ENCODE measurements at regions not wholly inside any gene's neighbourhood (a gene's known extent, or its start where the extent isn't known, plus 50 kb on each side); places are given as distances from the start of the nearest gene placed in this dataset.

DNA sequence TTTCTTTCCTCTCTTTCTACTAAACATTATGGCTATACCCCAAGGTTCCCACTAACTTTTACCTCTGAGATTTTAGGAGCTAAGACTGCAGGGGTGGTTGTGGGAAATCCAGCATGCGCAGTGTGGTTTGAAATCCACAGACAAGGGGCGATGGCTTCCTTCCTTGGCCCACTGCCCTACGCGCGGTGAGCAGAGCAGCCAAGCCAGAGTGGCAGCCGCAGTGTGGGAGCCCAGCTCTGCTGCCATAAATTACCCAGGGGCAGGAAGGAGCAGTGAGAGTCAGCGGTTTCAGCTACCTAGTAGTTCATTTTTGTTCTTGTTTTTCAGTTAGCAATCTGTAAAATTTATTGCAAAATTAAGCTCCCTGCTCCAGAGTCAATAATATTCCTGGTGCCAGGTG lies 101.4 kb downstream of the BMP2 start:
- no peak for ATAC-seq (ENCODE audit: insufficient read depth, low read depth)
- H3K4me1 ChIP-seq (ENCODE audit: insufficient read depth, low read length) = no peaks in the 10 kb centered on the region
- no peaks in the 10 kb centered on the region for H3K36me3 ChIP-seq (ENCODE audit: insufficient read depth, low read length)
- H2AFZ ChIP-seq (ENCODE audit: low read depth, low read length) = no peak overlapping the region
- no peak overlapping the region for H3K4me3 ChIP-seq (ENCODE audit: low read depth in 1 of 2, low read length in 2 of 2)
- no peak overlapping the region for H3K4me2 ChIP-seq (ENCODE audit: insufficient read depth, low read length)
- H3K79me2 ChIP-seq (ENCODE audit: insufficient read depth, low read length) = no peaks in the 10 kb centered on the region
- H3K9me3 ChIP-seq (ENCODE audit: insufficient read depth, low read length, severe bottlenecking) = no peaks in the 10 kb centered on the region
- no peak overlapping the region for H3K9ac ChIP-seq (ENCODE audit: low read depth, low read length)
- peaks cover 4% of the 10 kb centered on the region for H3K27me3 ChIP-seq (ENCODE audit: insufficient read depth, low read length, poor library complexity)
- DNase-seq = no peak
- TF ChIP-seq EZH2 (IDR thresholded peaks at IDR 0.05; ENCODE audit: borderline replicate concordance, low read depth, low read length, severe bottlenecking) = no peak
- TF ChIP-seq, protein P1, sequence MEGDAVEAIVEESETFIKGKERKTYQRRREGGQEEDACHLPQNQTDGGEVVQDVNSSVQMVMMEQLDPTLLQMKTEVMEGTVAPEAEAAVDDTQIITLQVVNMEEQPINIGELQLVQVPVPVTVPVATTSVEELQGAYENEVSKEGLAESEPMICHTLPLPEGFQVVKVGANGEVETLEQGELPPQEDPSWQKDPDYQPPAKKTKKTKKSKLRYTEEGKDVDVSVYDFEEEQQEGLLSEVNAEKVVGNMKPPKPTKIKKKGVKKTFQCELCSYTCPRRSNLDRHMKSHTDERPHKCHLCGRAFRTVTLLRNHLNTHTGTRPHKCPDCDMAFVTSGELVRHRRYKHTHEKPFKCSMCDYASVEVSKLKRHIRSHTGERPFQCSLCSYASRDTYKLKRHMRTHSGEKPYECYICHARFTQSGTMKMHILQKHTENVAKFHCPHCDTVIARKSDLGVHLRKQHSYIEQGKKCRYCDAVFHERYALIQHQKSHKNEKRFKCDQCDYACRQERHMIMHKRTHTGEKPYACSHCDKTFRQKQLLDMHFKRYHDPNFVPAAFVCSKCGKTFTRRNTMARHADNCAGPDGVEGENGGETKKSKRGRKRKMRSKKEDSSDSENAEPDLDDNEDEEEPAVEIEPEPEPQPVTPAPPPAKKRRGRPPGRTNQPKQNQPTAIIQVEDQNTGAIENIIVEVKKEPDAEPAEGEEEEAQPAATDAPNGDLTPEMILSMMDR (IDR thresholded peaks at IDR 0.05; ENCODE audit: borderline replicate concordance, extremely low read depth, low read length, poor library complexity, severe bottlenecking) = no peak
- no peaks in the 10 kb centered on the region for H4K20me1 ChIP-seq (ENCODE audit: insufficient read depth, low read length)
- no peak overlapping the region for H3K27ac ChIP-seq (ENCODE audit: low read length)

DNA sequence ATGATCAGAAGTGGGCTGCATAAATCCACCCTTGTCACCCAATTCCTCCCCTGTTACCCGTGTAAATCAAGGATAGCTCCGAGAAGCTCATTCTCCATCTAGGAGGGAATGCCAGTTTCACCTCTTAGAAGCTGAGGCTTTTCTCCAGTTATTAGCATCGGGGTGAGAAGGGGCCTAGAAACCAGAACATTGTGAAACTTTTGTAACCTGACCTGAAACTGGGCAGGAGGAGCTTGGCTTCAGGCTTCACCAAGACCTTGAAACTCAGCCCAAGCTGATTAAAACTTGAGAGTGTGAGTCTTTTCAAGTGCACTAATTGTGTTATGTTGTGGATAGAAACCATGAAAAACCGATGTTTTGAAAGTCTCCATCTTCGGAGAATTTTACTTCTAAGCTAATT lies 103.1 kb downstream of the BMP2 start:
- no peak overlapping the region for H3K4me2 ChIP-seq (ENCODE audit: insufficient read depth, low read length)
- no peak overlapping the region for H3K27ac ChIP-seq (ENCODE audit: low read length)
- H2AFZ ChIP-seq (ENCODE audit: low read depth, low read length) = no peak overlapping the region
- H4K20me1 ChIP-seq (ENCODE audit: insufficient read depth, low read length) = no peaks in the 10 kb centered on the region
- H3K4me1 ChIP-seq (ENCODE audit: insufficient read depth, low read length) = no peaks in the 10 kb centered on the region
- H3K9ac ChIP-seq (ENCODE audit: low read depth, low read length) = no peak overlapping the region
- DNase-seq = no peak
- H3K4me3 ChIP-seq (ENCODE audit: low read depth in 1 of 2, low read length in 2 of 2) = no peak overlapping the region
- no peaks in the 10 kb centered on the region for H3K9me3 ChIP-seq (ENCODE audit: insufficient read depth, low read length, severe bottlenecking)
- TF ChIP-seq, protein P1 (IDR thresholded peaks at IDR 0.05; ENCODE audit: borderline replicate concordance, extremely low read depth, low read length, poor library complexity, severe bottlenecking) = no peak
- no peak for TF ChIP-seq EZH2 (IDR thresholded peaks at IDR 0.05; ENCODE audit: borderline replicate concordance, low read depth, low read length, severe bottlenecking)
- no peak for ATAC-seq (ENCODE audit: insufficient read depth, low read depth)
- no peaks in the 10 kb centered on the region for H3K36me3 ChIP-seq (ENCODE audit: insufficient read depth, low read length)
- H3K27me3 ChIP-seq (ENCODE audit: insufficient read depth, low read length, poor library complexity) = peaks cover 4% of the 10 kb centered on the region
- H3K79me2 ChIP-seq (ENCODE audit: insufficient read depth, low read length) = no peaks in the 10 kb centered on the region

DNA sequence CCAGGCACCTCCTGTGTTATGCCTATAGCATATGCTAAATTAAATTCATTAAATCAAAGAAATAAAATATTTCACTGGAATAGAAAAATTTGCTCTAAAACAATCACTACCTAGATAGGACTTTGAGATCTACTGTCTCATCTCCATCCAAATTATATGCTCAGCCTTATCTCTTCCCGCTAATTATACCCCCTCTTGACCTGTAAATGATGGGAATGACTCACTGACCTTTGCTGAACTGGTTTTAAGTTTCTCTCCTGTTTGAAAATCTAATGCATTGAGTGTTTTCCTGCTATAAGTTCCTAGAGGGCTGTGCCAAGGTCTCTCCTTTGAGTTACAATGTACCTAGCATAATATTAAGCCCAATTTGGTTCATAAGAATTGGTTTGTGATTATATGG lies 110.1 kb downstream of the BMP2 start:
- H3K27me3 ChIP-seq (ENCODE audit: insufficient read depth, low read length, poor library complexity) = no peaks in the 10 kb centered on the region
- no peak overlapping the region for H3K4me3 ChIP-seq (ENCODE audit: low read depth in 1 of 2, low read length in 2 of 2)
- no peak overlapping the region for H3K4me2 ChIP-seq (ENCODE audit: insufficient read depth, low read length)
- H3K27ac ChIP-seq (ENCODE audit: low read length) = no peak overlapping the region
- no peaks in the 10 kb centered on the region for H3K36me3 ChIP-seq (ENCODE audit: insufficient read depth, low read length)
- TF ChIP-seq EZH2 (IDR thresholded peaks at IDR 0.05; ENCODE audit: borderline replicate concordance, low read depth, low read length, severe bottlenecking) = no peak
- TF ChIP-seq, protein P1 (IDR thresholded peaks at IDR 0.05; ENCODE audit: borderline replicate concordance, extremely low read depth, low read length, poor library complexity, severe bottlenecking) = no peak
- no peaks in the 10 kb centered on the region for H3K79me2 ChIP-seq (ENCODE audit: insufficient read depth, low read length)
- H2AFZ ChIP-seq (ENCODE audit: low read depth, low read length) = no peak overlapping the region
- no peaks in the 10 kb centered on the region for H3K9me3 ChIP-seq (ENCODE audit: insufficient read depth, low read length, severe bottlenecking)
- no peaks in the 10 kb centered on the region for H3K4me1 ChIP-seq (ENCODE audit: insufficient read depth, low read length)
- no peak for ATAC-seq (ENCODE audit: insufficient read depth, low read depth)
- no peaks in the 10 kb centered on the region for H4K20me1 ChIP-seq (ENCODE audit: insufficient read depth, low read length)
- DNase-seq = no peak
- H3K9ac ChIP-seq (ENCODE audit: low read depth, low read length) = no peak overlapping the region

Data from DND-41 (cell line).